Inflammatory macrophage (primary cell): ENCODE measurements at regions not wholly inside any gene's neighbourhood (a gene's known extent, or its start where the extent isn't known, plus 50 kb on each side); places are given as distances from the start of the nearest gene placed in this dataset.
"Not testable (repeated sequence)": the region's sequence is repeated elsewhere in the genome, so short reads cannot be mapped to it uniquely, and the experiment has no call there.

Source experiments
- DNase-seq, 2 donors: peaks; one replicate each; pipeline ENCODE4 v3.0.0-alpha.2; 2020 to 2022

GRCh38 chr3:15903759-15904720, 106.3 kb upstream of the ANKRD28 start:
- no peak for DNase-seq

DNA sequence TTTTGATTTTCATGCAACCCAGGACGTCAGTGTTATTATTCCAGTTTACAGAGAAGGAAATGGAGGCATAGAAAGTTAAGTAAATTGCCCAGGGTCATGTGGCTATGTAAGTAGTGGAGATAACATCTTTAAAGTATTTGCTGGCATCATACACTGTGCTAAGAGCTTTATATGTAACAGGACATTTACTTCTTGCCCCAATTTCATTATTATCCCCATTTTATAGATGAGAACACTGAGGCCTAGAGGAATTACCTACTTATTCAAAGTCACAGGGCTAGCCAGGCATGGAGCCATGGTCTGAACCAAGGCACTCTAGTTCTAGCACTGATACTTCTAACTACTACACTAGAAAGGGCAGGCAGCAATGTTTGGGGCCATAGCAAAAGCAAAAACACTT, 107.3 kb upstream of the ANKRD28 start:
- no peak for DNase-seq

- DNase-seq, result not testable (repeated sequence)
Observed at GRCh38 chr3:15907403-15907802, 109.6 kb upstream of the ANKRD28 start.

- no peak for DNase-seq
Observed at GRCh38 chr3:15918988-15919387, 121.2 kb upstream of the ANKRD28 start.

DNA sequence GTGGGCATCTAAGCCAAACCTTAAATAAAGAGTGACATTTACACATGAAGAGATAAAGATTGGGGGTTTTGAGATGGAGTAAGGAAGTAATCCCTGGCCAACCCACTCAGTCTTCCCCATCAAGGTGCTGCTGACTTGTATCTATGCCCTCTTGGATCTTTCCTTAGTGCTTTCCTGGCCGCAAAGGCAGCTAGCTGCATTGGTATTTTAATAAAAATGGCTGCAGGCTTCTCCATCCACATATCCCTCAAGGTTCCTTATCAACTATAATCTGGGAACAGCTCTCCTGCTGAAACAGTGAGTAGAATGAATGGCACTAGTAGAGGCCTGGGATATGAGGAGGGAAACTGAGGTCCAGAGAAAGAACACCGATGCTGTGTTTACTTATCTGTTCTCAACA, 122.2 kb upstream of the ANKRD28 start:
- no peak for DNase-seq

DNA sequence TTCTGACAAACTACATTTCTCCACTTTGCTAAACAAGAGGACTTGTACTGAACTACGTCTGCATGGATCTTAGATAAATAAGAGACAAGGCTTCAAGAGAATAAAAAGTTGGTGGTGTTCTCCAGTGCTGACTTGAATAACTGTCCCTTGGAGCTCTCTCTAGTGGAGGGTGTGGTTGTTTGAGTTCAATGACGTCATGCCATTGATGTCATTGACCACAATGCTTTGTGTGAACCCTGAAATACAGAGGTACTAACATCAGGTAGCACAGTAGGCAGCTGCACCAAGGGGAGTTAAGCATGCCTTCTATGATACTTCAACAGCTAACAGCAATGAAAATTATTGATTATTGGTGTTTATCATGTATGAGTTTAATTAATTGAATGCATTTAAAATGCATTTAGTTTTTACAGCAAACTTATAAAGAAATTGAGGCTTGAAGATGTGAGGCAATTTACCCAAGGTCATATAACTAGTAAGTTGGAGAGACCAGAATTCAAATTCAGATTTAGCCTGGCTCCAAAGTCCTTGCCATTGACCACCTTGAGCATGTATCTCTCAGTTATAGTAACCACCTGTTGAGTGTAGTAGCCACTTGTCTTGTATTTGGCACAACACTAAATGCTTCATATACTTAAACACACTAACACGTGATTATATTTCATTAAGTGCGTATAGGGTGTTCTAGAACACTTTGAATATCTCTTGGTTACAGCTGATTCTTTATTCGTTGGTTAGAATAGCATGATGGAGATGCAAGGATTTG, 126.0 kb upstream of the ANKRD28 start:
- peak in 1 of 2 donors; percentile 3 for DNase-seq

GRCh38 chr3:15924914-15925313, 127.1 kb upstream of the ANKRD28 start:
- DNase-seq, result no peak

GRCh38 chr3:15926871-15927270, 129.1 kb upstream of the ANKRD28 start:
- no peak for DNase-seq

GRCh38 chr3:15927969-15928368, 130.2 kb upstream of the ANKRD28 start:
- no peak for DNase-seq

DNA sequence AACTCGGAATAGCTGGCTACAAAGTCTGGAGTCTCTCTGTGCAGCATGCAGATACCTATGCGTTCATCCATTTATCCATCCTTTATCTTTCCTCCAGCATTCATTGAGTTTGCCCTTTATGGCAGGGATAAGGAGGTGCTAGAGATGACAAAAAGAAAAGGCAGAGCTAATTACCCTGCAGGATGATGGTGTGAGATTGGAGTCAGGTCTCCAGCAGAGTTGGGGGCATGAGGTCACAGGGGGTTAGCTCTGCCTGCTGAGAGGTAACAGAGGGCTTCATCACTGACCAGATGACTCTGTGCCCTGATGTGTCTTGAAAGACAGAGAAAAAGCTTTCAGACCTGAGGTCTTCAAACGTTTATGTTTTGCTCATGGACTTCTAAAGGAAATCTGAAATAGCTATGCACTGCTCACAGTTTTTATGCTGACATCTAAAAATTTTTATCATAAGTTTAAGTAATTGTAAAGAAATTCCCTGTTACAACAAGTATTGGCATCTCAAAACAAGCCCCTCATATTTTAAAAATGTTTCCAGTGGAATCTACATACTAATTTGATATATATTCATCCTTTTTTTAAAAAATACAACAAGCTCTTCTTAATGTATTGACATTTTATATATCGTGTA, 132.3 kb upstream of the ANKRD28 start:
- no peak for DNase-seq

DNA sequence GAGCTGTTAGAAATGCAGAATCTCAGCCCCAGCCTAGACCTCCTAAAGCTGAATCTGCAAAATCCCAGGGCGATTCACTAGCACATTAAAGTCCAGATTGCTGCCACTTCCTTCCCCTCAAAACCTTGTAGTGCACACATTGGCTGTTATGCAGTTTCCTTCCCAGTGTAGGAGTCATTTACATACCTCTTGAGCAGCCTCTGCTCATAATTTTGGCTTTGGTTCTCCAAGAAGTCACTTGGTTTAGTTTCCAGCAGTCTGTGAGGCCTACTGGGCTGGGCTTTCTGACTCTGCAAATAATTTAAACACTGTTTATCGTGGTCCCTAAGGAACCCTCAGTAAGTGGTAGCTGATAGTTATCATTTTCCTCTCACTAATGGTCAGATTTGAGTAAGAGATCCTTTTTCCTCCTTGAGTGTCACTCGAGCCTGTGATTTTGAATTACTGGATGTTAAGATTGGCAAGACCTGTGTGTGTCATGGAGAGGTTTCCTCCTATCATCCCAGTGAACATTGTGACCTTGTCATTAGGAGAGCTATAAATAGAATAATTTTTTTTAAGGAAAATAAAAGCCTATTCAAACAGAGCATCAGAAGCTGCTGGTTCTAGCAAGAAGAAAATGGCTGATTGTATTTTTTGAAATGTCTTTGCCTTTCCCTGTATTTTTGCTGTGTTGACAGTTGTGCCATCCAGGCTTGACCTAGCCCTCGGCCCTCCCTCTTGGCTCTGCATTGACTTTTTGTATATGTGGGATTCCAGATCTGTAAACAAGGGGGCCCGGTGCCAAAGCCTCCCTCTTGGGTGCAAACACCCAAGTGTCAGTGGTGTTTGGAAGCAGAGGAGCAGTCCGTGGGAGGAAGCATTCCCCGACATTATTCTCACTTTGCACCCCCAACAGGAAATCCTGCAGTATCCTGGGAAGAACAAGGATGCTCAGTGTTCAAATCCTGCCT, 134.8 kb upstream of the ANKRD28 start:
- no peak for DNase-seq

DNA sequence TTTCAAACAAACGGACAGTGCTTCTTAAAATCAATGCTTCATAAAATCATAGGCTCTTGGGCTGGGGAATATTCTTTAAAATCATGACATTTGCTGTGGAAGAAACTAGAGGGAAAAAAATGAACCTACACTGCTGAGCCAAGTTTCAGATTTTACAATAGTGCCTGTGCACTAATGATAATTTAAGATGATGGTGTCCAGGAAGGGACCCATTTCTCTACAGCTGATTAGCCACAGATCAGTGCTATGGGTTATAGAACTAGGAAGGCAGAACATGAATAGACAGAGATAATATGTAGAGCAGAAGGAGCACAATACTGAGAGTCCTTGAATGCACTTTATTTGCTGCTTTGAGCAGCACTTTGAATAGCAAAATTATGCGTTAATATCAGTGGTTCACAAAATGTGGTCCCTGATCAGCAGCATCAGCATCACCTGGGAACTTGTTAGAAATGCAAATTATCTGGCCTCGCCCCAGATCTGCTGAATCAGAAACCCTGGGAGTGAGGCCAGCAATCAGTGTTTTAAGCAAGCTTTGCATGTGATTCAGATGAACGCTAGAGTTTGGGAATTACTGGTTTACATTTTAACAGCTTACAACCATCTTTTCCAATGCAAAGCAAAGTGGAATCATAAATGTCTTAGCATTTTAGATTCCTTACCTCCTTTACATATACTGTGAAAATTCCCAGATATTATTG, 135.8 kb upstream of the ANKRD28 start:
- no peak for DNase-seq

DNA sequence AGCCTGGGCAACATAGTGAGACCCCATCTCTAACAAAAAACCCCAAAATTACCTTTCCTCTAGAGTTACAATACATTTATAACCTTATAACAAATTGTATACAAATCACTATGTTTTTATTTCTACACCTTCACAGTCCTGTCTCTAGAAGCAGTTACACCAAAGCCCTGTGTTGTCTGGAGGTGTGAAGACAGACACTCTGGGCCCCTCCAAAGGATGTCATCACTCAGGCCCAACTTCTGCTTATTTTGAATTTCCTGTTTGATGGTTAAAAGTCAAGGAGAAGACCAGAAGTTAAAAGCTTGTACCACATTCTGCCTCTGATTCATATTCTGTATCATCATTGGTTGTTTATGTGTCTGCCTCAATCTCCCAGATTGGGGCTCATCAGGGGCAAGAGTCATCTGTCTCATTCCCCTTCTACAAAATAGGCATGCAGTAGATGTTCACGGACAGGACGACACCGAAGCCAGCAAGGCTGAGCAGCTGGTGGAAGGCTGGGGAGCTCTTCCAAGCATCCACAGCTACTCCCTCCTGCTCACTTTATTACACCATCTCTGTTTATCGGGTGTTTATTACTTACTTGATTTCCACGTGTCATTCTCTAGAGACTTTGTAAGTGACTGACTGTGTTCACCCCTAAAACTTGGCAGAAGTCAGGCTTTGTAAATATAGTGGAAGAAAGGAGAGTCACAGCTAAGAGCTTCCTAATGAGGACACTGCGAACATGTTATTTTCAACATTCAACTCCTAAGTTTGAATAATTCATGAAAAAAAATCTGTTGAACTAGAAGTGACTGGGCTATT, 136.8 kb upstream of the ANKRD28 start:
- DNase-seq, result peak; percentile 23 to 49

DNA sequence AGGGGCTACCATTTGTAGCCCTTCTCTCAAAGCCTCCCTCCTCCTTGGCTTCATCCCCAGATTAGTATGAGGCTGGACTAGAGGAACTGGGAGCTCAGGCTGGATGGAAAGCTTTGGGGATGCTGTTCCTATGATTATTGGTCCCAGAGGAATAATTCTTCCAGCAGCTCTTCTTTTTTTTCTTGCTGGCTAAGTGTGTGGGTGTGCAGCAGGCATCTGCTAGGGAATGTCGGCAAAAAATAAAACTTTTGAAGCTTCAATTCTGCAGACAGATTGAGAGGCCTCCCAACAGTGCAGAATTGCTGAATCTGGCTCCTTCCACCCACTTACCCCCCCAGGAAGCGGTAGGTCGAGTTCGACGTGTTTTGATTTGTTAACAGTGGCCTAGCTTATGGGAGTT, 138.5 kb upstream of the ANKRD28 start:
- no peak for DNase-seq

DNA sequence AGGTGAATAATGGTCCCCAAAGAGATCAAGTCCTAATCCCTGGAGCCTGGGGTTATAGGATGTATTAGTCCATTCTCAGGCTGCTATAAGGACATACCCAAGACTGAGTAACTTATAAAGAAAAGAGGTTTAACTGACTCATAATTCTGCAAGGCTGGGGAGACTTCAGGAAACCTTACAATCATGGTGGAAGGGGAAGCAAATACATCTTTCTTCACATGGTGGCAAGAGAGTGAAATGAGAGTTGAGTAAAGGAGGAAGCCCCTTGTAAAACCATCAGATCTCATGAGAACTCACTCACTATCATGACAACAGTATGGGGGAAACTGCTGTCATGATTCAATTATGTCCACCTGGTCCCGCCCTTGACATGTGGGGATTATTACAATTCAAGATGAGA, 142.9 kb upstream of the ANKRD28 start:
- peak; percentile 25 to 66 for DNase-seq

DNA sequence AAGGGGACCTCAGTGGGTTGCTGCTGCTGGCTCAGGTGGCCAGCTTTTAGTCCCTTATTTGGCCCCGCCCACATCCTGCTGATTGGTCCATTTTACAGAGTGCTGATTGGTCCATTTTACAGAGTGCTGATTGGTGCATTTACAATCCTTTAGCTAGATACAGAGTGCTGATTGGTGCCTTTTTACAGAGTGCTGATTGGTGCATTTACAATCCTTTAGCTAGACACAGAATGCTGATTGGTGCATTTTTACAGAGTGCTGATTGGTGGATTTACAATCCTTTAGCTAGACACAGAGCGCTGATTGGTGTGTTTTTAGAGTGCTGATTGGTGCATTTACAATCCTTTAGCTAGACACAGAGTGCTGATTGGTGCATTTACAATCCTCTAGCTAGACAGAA, 143.7 kb upstream of the ANKRD28 start:
- DNase-seq, result not testable (repeated sequence)

DNA sequence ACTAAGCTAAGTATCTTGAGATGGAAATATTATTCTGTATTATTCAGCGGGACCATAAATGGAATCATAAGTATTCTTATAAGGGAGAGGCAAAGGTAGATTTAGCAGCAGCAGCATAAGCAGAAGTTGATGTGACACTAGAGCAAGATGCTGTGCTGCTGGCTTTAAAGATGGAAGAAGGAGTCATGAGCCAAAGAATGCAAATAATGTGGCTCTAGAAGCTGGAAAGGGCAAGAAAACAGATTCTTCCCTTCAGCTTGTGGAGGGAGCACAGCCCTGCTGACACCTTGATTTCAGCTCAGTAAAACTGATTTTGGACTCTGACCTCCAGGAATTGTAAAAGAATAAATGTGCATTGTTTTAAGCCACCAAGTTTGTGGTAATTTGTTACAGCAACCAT, 144.2 kb upstream of the ANKRD28 start:
- DNase-seq, result no peak

DNA sequence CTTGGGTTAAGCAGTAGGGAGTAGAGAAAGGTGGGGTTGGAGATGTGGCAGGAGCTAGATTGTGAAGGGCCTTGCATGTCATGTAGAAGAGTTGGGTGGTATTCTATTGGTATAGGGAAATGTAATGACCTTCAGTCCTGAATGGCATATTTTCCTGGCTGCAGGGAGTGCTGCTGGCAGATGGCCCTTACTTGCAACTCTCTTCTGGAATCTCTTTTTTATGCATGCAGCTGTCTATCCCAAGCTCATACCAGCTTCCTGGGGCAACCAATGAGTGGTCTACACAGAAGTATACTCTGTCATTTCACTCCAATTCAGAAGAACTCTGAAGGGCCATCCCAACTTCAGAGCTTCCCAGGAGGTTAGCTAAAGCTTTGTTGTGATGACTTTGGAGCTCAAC, 144.7 kb upstream of the ANKRD28 start:
- no peak for DNase-seq

DNA sequence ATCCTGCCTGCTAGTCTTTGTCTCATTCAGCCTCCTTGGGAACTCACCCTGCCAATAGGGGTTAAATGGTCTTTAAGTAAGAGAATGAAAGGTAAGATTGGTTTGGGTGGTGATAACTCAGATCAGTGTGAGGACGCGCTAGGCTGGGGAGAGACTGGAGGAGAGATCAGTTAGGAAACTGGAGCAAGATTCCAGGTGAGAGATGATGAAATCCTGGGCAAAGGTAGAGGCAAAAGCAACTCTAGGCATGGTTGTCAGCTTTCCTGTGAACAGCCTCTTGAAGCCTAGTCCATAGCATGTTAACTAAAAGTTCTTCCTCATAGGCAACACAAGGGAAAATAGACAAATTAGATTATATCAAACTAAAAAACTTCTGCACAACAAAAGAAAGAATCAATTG, 145.2 kb upstream of the ANKRD28 start:
- no peak for DNase-seq

GRCh38 chr3:15948388-15948787, 150.6 kb upstream of the ANKRD28 start:
- DNase-seq, result no peak
